OCI-LY7 (cell line): ENCODE measurements at regions not wholly inside any gene's neighbourhood (a gene's known extent, or its start where the extent isn't known, plus 50 kb on each side); places are given as distances from the start of the nearest gene placed in this dataset.

Experiments used
- BruUV-seq: library from RNA; stranded (reverse); fragments of 400-500 nt; replicated peaks from 2 replicates; lab custom pipeline; 2021; lab: Mats Ljungman, UMichigan
- CTCF ChIA-PET: fragments of 300-600 bp; sonication (Branson Sonifier 250); formaldehyde crosslinking; loops from one replicate; lab custom pipeline; 2022; ENCODE audit warnings: antibody characterized with exemption; ENCODE audit not compliant: unreplicated experiment; lab: Charles Lee
- POLR2A ChIA-PET: fragments of 300-600 bp; sonication (Branson Sonifier 250); formaldehyde crosslinking; loops from one replicate; lab custom pipeline; 2022; ENCODE audit warnings: antibody characterized with exemption; lab: Charles Lee
- DNase-seq: peaks from one replicate; pipeline ENCODE4 v3.0.0-alpha.2; 2015; ENCODE audit warnings: low spot score
- H2AFZ ChIP-seq: fragments of 200-600 bp; sonication (generic), shearing (Covaris generic); 2 replicates; pipeline ENCODE4 v1.6.1; 2014; ENCODE audit warnings: mild to moderate bottlenecking, antibody characterized with exemption, low read length, moderate library complexity
- H3K27ac ChIP-seq: fragments of 200-600 bp; sonication (generic); 2 replicates; pipeline ENCODE4 v1.5.1; 2014; ENCODE audit warnings: mixed run types, low read depth, mild to moderate bottlenecking, moderate library complexity, low read length, inconsistent platforms; ENCODE audit not compliant: poor library complexity, severe bottlenecking
- H3K36me3 ChIP-seq: fragments of 200-600 bp; sonication (generic); 2 replicates; pipeline ENCODE4 v1.6.1; 2014; ENCODE audit warnings: mild to moderate bottlenecking, antibody characterized with exemption, low read length, moderate library complexity, mixed read lengths; ENCODE audit not compliant: insufficient read depth
- H3K4me1 ChIP-seq: fragments of 200-600 bp; sonication (generic); 2 replicates; pipeline ENCODE4 v1.5.1; 2014; ENCODE audit warnings: mild to moderate bottlenecking, low read length; ENCODE audit not compliant: insufficient read depth, poor library complexity, severe bottlenecking
- H3K4me2 ChIP-seq: fragments of 200-600 bp; sonication (generic); 2 replicates; pipeline ENCODE4 v1.6.1; 2014; ENCODE audit warnings: mild to moderate bottlenecking, low read length
- H3K4me3 ChIP-seq: fragments of 200-600 bp; sonication (generic); 2 replicates; pipeline ENCODE4 v1.5.1; 2014; ENCODE audit warnings: mild to moderate bottlenecking, low read depth, low read length; ENCODE audit not compliant: poor library complexity, severe bottlenecking
- H3K79me2 ChIP-seq: fragments of 200-600 bp; sonication (generic); 2 replicates; pipeline ENCODE4 v1.6.1; 2016; ENCODE audit warnings: low read depth, mild to moderate bottlenecking, low read length, moderate library complexity, mixed read lengths; ENCODE audit not compliant: insufficient read depth
- H3K9me2 ChIP-seq: fragments of 200-600 bp; sonication (generic); 2 replicates; pipeline ENCODE4 v1.6.1; 2016; ENCODE audit warnings: mild to moderate bottlenecking, low read length, mixed read lengths; ENCODE audit not compliant: insufficient read depth
- H3K9me3 ChIP-seq: fragments of 200-600 bp; sonication (generic); 2 replicates; pipeline ENCODE4 v1.6.1; 2014; ENCODE audit warnings: mild to moderate bottlenecking, mixed run types, low read length, mixed read lengths
- H4K20me1 ChIP-seq: fragments of 200-600 bp; sonication (generic); 2 replicates; pipeline ENCODE4 v1.6.1; 2014; ENCODE audit warnings: mild to moderate bottlenecking, antibody characterized with exemption, low read length, moderate library complexity, mixed read lengths; ENCODE audit not compliant: insufficient read depth
- CTCF ChIP-seq: fragments of 200-600 bp; sonication (generic); conservative IDR thresholded peaks from 2 replicates; pipeline ENCODE4 v1.5.1; 2014; ENCODE audit warnings: mild to moderate bottlenecking, antibody characterized with exemption, low read length, moderate library complexity, mixed read lengths
- EZH2phosphoT487 ChIP-seq: fragments of 200-600 bp; sonication (generic); IDR thresholded peaks from 2 replicates; pipeline ENCODE4 v1.6.1; 2018; ENCODE audit warnings: low read depth, borderline replicate concordance, mild to moderate bottlenecking, mixed run types, antibody characterized with exemption, low read length, moderate library complexity, mixed read lengths
- intact Hi-C: fragments of 100-400 bp; cut with micrococcal nuclease; formaldehyde crosslinking; loops from one replicate; pipeline ENCODE4 v1.10.0; 2022; ENCODE audit not compliant: unreplicated experiment

- no peaks in the 10 kb centered on the region for H3K79me2 ChIP-seq
- H3K4me1 ChIP-seq, result no peaks in the 10 kb centered on the region
- H3K9me2 ChIP-seq, result no peaks in the 10 kb centered on the region
- no peak overlapping the region for H3K27ac ChIP-seq
- POLR2A ChIA-PET, result no interaction called here
- no peak overlapping the region for H3K4me3 ChIP-seq
- no peaks in the 10 kb centered on the region for H3K9me3 ChIP-seq
- H2AFZ ChIP-seq, result no peak overlapping the region
- H3K36me3 ChIP-seq, result peaks cover 14% of the 10 kb centered on the region
- TF ChIP-seq CTCF (no peak), EZH2phosphoT487 (no peak)
- intact Hi-C loops, result no loop called here
- no peak overlapping the region for H3K4me2 ChIP-seq
- no TSS peak for BruUV-seq
- CTCF ChIA-PET, result no interaction called here
- no peak for DNase-seq
- no peaks in the 10 kb centered on the region for H4K20me1 ChIP-seq
Measured at GRCh38 chr22:49641770-49642313, 185.8 kb downstream of the BRD1 start.

- no peak overlapping the region for H2AFZ ChIP-seq
- intact Hi-C loops, result no loop called here
- no peaks in the 10 kb centered on the region for H3K79me2 ChIP-seq
- ChIA-PET POLR2A (no interaction called here), CTCF (no interaction called here)
- H3K27ac ChIP-seq, result no peak overlapping the region
- no peak overlapping the region for H3K4me3 ChIP-seq
- H3K9me3 ChIP-seq, result no peaks in the 10 kb centered on the region
- no peak for DNase-seq
- no TSS peak for BruUV-seq
- H3K36me3 ChIP-seq, result 0 out of 2 replicates have a peak, but pooled peaks cover 5% of the 10 kb centered on the region
- no peaks in the 10 kb centered on the region for H3K4me1 ChIP-seq
- H3K4me2 ChIP-seq, result no peak overlapping the region
- H4K20me1 ChIP-seq, result no peaks in the 10 kb centered on the region
- TF ChIP-seq CTCF (no peak), EZH2phosphoT487 (no peak)
- no peaks in the 10 kb centered on the region for H3K9me2 ChIP-seq
Measured at GRCh38 chr22:49640366-49641095, 187.1 kb downstream of the BRD1 start.

GRCh38 chr22:49639956-49640355 lies 187.7 kb downstream of the BRD1 start:
- H3K79me2 ChIP-seq, result no peaks in the 10 kb centered on the region
- H3K27ac ChIP-seq, result no peak overlapping the region
- TF ChIP-seq CTCF, result no peak
- no peak for TF ChIP-seq EZH2phosphoT487
- no peak overlapping the region for H3K4me3 ChIP-seq
- H3K9me3 ChIP-seq, result no peaks in the 10 kb centered on the region
- H3K36me3 ChIP-seq, result no peaks in the 10 kb centered on the region
- CTCF ChIA-PET, result no interaction called here
- H3K4me1 ChIP-seq, result no peaks in the 10 kb centered on the region
- DNase-seq, result no peak
- no peaks in the 10 kb centered on the region for H4K20me1 ChIP-seq
- POLR2A ChIA-PET, result no interaction called here
- no peak overlapping the region for H2AFZ ChIP-seq
- H3K4me2 ChIP-seq, result no peak overlapping the region
- intact Hi-C loops, result no loop called here
- BruUV-seq, result no TSS peak
- H3K9me2 ChIP-seq, result no peaks in the 10 kb centered on the region
